Esophagus muscularis mucosa (tissue), 4 donors: ENCODE measurements at regions not wholly inside any gene's neighbourhood (a gene's known extent, or its start where the extent isn't known, plus 50 kb on each side); places are given as distances from the start of the nearest gene placed in this dataset.

Experiments
- CTCF ChIP-seq, 3 experiments: fragments of 200-600 bp in 2 of 3; fragments of 450-650 bp in 1 of 3; sonication (generic) in 2 of 3; IDR thresholded peaks; one replicate each; pipeline ENCODE4 v1.5.1; 2017 to 2019; ENCODE audit warnings: antibody characterized with exemption in 3 of 3, mild to moderate bottlenecking in 2 of 3, moderate library complexity in 1 of 3
- EP300 ChIP-seq: sonication (generic); formaldehyde crosslinking; IDR thresholded peaks from one replicate; pipeline ENCODE4 v1.6.1; 2017; ENCODE audit warnings: antibody characterized with exemption
- POLR2A ChIP-seq: fragments of 450-650 bp; IDR thresholded peaks from one replicate; pipeline ENCODE4 v1.6.1; 2017; ENCODE audit warnings: antibody characterized with exemption, moderate library complexity, mild to moderate bottlenecking, low read depth
- POLR2AphosphoS5 ChIP-seq, 2 donors: sonication (generic); formaldehyde crosslinking; IDR thresholded peaks; one replicate each; pipeline ENCODE4 v1.6.1; 2017; ENCODE audit warnings: antibody characterized with exemption in 2 of 2

GRCh38 chr18:28786926-28787325 lies 610.0 kb upstream of the CDH2 start:
- TF ChIP-seq CTCF (IDR thresholded peaks at IDR 0.05): no peak
- TF ChIP-seq POLR2A: no peak
- TF ChIP-seq EP300: no peak
- TF ChIP-seq POLR2AphosphoS5 (IDR thresholded peaks at IDR 0.05): no peak
